Common myeloid progenitor, CD34-positive (primary cell): ENCODE measurements at regions not wholly inside any gene's neighbourhood (a gene's known extent, or its start where the extent isn't known, plus 50 kb on each side); places are given as distances from the start of the nearest gene placed in this dataset.

Experiments used
- CTCF ChIA-PET: fragments of 350-600 bp; sonication (Branson Sonifier 250); formaldehyde crosslinking; loops from one replicate; lab custom pipeline; 2021; ENCODE audit warnings: antibody characterized with exemption; lab: Charles Lee
- POLR2A ChIA-PET: fragments of 350-600 bp; sonication (Branson Sonifier 250); formaldehyde crosslinking; loops from one replicate; lab custom pipeline; 2021; ENCODE audit warnings: antibody characterized with exemption; lab: Charles Lee
- DNase-seq, 3 donors: peaks; one replicate each; pipeline versions ENCODE4 v3.0.0 to v3.0.0-alpha.2; 2013
- H3K27ac ChIP-seq, 2 experiments: 1 replicate in 1 of 2; 2 replicates in 1 of 2; pipeline ENCODE4 v1.7.0; 2013; ENCODE audit warnings: inconsistent platforms in 2 of 2, low read length in 2 of 2, mild to moderate bottlenecking in 2 of 2, low read depth in 1 of 2, moderate library complexity in 1 of 2; ENCODE audit not compliant: severe bottlenecking in 2 of 2, insufficient read depth in 1 of 2, poor library complexity in 1 of 2
- H3K27me3 ChIP-seq, 5 experiments: replicated peaks in 2 of 5; 1 replicate in 3 of 5; 2 replicates in 2 of 5; pipeline versions ENCODE4 v1.6.1 to v1.7.0; 2013; ENCODE audit warnings: low read length in 4 of 5, mild to moderate bottlenecking in 2 of 5, moderate library complexity in 2 of 5, inconsistent platforms in 1 of 5; ENCODE audit not compliant: insufficient read depth in 5 of 5, control insufficient read depth in 4 of 5
- H3K36me3 ChIP-seq, 4 experiments: 1 replicate in 2 of 4; 2 replicates in 2 of 4; pipeline versions ENCODE4 v1.6.1 to v1.7.0; 2013; ENCODE audit warnings: low read length in 3 of 4, control low read depth in 1 of 4, mild to moderate bottlenecking in 1 of 4; ENCODE audit not compliant: control insufficient read depth in 4 of 4, insufficient read depth in 4 of 4
- H3K4me1 ChIP-seq, 4 experiments: 1 replicate in 3 of 4; 2 replicates in 1 of 4; pipeline versions ENCODE4 v1.6.1 to v1.7.1; 2013; ENCODE audit warnings: low read length in 3 of 4, mild to moderate bottlenecking in 3 of 4, control low read depth in 1 of 4, inconsistent platforms in 1 of 4, moderate library complexity in 1 of 4; ENCODE audit not compliant: control insufficient read depth in 4 of 4, insufficient read depth in 4 of 4; ENCODE audit errors: control extremely low read depth in 1 of 4
- H3K4me3 ChIP-seq, 7 experiments: 1 replicate in 4 of 7; 2 replicates in 3 of 7; pipeline versions ENCODE4 v1.5.1 to v1.7.0; 2013; ENCODE audit warnings: mild to moderate bottlenecking in 7 of 7, low read length in 6 of 7, moderate library complexity in 6 of 7, inconsistent platforms in 2 of 7, low read depth in 2 of 7, control low read depth in 1 of 7; ENCODE audit not compliant: insufficient read depth in 4 of 7, control insufficient read depth in 1 of 7; ENCODE audit errors: extremely low read depth in 1 of 7
- H3K9me3 ChIP-seq, 5 experiments: 1 replicate in 4 of 5; 2 replicates in 1 of 5; pipeline versions ENCODE4 v1.6.1 to v1.7.1; 2013; ENCODE audit warnings: low read length in 4 of 5, mild to moderate bottlenecking in 2 of 5, inconsistent platforms in 1 of 5, low read depth in 1 of 5, moderate library complexity in 1 of 5; ENCODE audit not compliant: control insufficient read depth in 4 of 5, insufficient read depth in 2 of 5; ENCODE audit errors: control extremely low read depth in 1 of 5
- WGBS: methylation state at CpG from one replicate; pipeline ENCODE4 v1.1.5; 2013; ENCODE audit not compliant: insufficient coverage; 5-methylcytosine and 5-hydroxymethylcytosine counted together

DNA sequence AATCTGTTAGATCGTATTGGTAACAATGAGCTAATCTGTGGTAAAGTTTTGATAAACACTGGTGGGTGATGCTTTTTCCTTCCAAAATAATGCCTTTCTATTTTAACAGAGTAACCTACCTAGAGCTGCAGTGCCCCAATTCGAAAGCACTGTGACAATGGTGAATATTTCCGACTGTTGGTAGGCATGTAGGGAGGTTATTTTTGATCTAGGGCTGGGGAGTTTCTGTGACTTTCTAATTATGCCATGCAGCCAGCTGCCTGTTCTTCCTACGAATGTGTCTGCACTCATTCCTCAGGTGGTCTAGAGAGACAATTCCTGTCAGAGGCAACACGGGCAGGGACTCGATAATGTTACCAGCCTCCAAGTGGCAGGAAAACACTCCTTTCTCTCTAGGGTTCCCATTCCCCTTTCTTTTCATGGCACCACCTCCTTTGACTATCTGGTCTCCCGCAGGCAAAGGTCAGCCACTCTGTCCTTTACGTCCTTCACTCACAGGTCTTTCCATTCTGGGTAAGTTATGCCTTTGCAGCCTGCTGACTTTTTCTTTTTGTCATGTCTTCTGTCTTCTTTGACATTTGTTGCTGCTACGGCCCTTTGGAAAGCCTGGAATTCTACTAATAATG is 167.2 kb upstream of the MGAT5 start:
- peaks cover 0 to 1% (median 0%) of the 10 kb centered on the region in 5 experiments for H3K9me3 ChIP-seq
- CTCF ChIA-PET = interaction anchor here (1.1 kb wide), 1 partner anchor 20 kb away, joined by 3 read pairs; no protein-coding TSS in a partner anchor
- no peak overlapping the region for H3K27ac ChIP-seq
- no peak for DNase-seq
- POLR2A ChIA-PET = no interaction called here
- no peaks in the 10 kb centered on the region for H3K4me1 ChIP-seq
- H3K4me3 ChIP-seq = no peak overlapping the region
- 94% methylated on average over 6 of the region's 9 CpGs for WGBS
- peaks cover 0 to 2% (median 0%) of the 10 kb centered on the region in 5 experiments for H3K27me3 ChIP-seq
- H3K36me3 ChIP-seq = no peaks in the 10 kb centered on the region

DNA sequence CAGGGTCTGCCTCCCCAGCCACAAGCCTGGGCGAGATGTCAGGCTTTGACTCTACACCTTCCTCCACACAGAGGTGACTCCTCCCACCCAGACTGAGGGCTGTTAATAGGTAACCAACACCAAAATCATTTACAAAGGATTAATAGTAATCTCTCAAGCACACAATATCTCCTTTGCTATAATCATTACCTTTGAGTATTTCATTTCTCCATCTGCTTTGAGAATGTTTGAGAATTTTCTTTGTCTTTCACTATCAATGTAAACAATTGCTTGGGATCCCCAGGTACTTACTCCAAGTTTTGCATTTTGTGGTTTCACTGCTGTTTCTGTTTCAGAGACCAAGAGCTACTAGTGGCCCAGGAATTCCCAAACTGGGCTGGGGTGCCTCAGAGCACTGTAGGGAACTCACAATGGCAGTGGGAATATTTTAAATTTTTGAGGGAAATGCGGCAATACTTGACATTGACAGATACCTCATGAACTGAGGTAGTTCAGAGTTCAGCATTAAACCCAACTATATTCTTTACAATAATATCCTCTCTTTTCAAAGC is 166.4 kb upstream of the MGAT5 start:
- Histone ChIP-seq H3K27me3 (peaks cover 0 to 2% (median 0%) of the 10 kb centered on the region in 5 experiments), H3K36me3 (no peaks in the 10 kb centered on the region), H3K4me1 (no peaks in the 10 kb centered on the region), H3K27ac (no peak overlapping the region), H3K4me3 (no peak overlapping the region), H3K9me3 (peaks cover 0 to 1% (median 0%) of the 10 kb centered on the region in 5 experiments)
- ChIA-PET CTCF (no interaction called here), POLR2A (no interaction called here)
- DNase-seq = no peak
- 100% methylated on average over 1 of the region's 2 CpGs for WGBS

DNA sequence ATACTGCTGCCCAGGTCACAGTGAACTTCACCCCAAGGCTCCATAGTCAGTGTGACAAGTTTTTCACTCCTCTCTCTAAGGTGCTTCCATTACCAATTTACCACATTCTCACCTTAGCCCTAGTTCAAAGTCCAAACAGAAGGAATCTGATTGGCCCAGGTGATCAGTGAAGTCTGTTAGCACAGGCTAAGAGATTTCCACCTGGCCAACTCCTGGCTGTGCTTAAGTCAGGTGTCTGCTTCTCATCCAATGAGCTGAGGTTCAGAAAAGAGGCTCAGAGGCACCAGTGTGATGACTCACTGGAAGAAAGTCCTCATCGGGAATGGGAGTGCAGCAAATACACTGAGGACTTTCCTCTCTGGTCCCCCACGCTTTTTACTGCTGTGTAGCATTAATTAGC is 164.4 kb upstream of the MGAT5 start:
- H3K9me3 ChIP-seq = peaks cover 0 to 5% (median 0%) of the 10 kb centered on the region in 5 experiments
- H3K4me1 ChIP-seq = no peaks in the 10 kb centered on the region
- no peak for DNase-seq
- H3K36me3 ChIP-seq = no peaks in the 10 kb centered on the region
- peaks cover 0 to 3% (median 0%) of the 10 kb centered on the region in 5 experiments for H3K27me3 ChIP-seq
- ChIA-PET POLR2A (no interaction called here), CTCF (no interaction called here)
- H3K27ac ChIP-seq = no peak overlapping the region
- WGBS = 86% methylated on average over 2 of the region's 2 CpGs
- no peak overlapping the region for H3K4me3 ChIP-seq

DNA sequence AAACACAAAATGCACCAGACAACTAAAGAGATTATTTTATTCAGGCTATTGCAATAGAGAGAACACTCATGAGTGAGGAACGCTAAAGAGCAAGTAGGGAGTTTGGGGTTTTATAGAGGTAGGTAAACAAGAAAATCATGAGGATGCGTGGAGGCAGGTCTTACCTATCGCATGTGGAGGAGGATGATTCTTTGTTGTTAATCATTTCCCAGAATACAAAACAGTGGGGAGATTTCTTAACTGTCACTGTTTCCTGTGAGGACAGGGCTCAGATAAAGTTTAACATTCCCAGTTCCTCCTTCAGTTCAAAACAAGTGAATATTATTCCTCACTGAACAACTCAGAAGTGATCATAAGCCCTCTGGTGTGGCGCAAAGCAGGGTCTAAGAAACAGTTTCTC is 156.1 kb upstream of the MGAT5 start:
- H3K4me1 ChIP-seq = no peaks in the 10 kb centered on the region
- no peak for DNase-seq
- H3K4me3 ChIP-seq = no peak overlapping the region
- peaks cover 0 to 6% (median 0%) of the 10 kb centered on the region in 5 experiments for H3K27me3 ChIP-seq
- peaks cover 0 to 3% (median 3%) of the 10 kb centered on the region in 5 experiments for H3K9me3 ChIP-seq
- no peak overlapping the region for H3K27ac ChIP-seq
- ChIA-PET POLR2A (no interaction called here), CTCF (no interaction called here)
- 100% methylated on average over 2 of the region's 4 CpGs for WGBS
- no peaks in the 10 kb centered on the region for H3K36me3 ChIP-seq

DNA sequence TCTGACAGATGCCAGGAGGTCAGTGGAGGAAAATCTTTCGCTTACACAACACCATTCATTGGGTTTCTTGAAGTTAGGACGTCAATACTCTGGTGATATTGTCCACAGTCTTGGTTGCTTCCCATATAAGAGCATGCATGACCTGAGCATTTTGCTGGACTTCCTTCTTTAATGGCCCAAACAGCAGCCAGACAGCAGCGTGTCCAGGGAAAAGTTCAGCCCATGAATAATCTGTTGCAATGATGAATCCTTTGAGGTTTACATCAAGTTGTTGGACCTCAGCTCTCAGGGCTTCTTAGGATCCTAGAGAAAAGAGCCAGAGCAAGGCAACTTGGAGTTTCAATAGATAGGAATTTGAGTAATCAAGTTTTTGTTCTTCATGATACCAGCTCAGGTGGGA is 155.6 kb upstream of the MGAT5 start:
- no peak overlapping the region for H3K27ac ChIP-seq
- H3K27me3 ChIP-seq = peaks cover 0 to 6% (median 0%) of the 10 kb centered on the region in 5 experiments
- H3K36me3 ChIP-seq = no peaks in the 10 kb centered on the region
- H3K9me3 ChIP-seq = peaks cover 0 to 3% (median 3%) of the 10 kb centered on the region in 5 experiments
- no peaks in the 10 kb centered on the region for H3K4me1 ChIP-seq
- POLR2A ChIA-PET = no interaction called here
- CTCF ChIA-PET = no interaction called here
- H3K4me3 ChIP-seq = no peak overlapping the region
- 100% methylated on average over 2 of the region's 3 CpGs for WGBS
- no peak for DNase-seq

DNA sequence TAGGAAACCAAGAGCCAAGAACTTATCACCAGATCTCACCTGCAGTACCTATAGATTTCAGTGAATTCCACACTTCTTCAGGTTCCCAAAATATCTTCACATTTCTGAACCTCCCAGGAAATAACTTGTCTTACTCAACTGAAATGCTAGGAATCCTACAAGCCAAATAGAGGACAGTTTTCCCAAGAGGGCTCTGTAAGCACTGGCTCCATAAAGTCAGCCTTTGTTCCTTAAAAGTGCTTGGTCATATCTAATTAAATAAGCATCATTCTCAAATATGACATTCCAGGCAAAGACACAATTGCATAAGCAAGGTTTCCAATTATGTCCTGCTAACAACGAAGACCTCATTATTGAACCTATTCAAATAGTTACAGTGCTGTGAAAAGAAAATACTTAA is 154.6 kb upstream of the MGAT5 start:
- Histone ChIP-seq H3K9me3 (peaks cover 0 to 3% (median 2%) of the 10 kb centered on the region in 5 experiments), H3K4me1 (no peaks in the 10 kb centered on the region), H3K36me3 (no peaks in the 10 kb centered on the region), H3K27ac (no peak overlapping the region), H3K4me3 (no peak overlapping the region), H3K27me3 (peaks cover 0 to 8% (median 0%) of the 10 kb centered on the region in 5 experiments)
- WGBS = no CpG with 5 or more reads among the region's 1 CpG
- CTCF ChIA-PET = no interaction called here
- DNase-seq = no peak
- POLR2A ChIA-PET = no interaction called here

DNA sequence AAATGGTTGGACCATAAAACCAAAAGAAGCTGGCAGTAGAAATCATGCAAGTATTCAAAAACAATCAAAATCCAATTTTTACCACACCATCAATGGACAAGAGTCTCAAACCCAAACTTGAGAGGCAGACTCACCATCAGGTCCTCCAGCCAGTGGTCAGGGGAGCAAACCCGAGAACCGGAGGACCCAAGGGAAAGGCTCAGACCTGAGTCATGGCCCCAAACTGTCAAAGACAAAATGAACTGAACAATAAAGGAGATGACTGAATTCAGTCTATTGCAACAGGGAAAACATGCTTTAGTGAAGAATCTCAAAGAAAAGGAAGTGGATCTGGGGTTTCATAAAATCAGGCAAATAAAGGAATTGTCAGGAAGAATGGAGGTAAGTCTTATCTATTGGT is 150.7 kb upstream of the MGAT5 start:
- H3K9me3 ChIP-seq = no peaks in the 10 kb centered on the region
- 95% methylated on average over 2 of the region's 2 CpGs for WGBS
- DNase-seq = no peak
- H3K36me3 ChIP-seq = no peaks in the 10 kb centered on the region
- no peak overlapping the region for H3K27ac ChIP-seq
- ChIA-PET POLR2A (no interaction called here), CTCF (no interaction called here)
- H3K4me3 ChIP-seq = no peak overlapping the region
- peaks cover 0 to 6% (median 0%) of the 10 kb centered on the region in 5 experiments for H3K27me3 ChIP-seq
- H3K4me1 ChIP-seq = peaks cover 0 to under 1% (median 0%) of the 10 kb centered on the region in 4 experiments
